ENCODE measurements at regions not wholly inside any gene's neighbourhood (a gene's known extent, or its start where the extent isn't known, plus 50 kb on each side); places are given as distances from the start of the nearest gene placed in this dataset.

- H3K36me3 ChIP-seq (ENCODE audit: control insufficient read depth in 4 of 4, insufficient read depth in 4 of 4, low read length in 4 of 4), result no peaks in the 10 kb centered on the region
- no peak overlapping the region for H3K27ac ChIP-seq (ENCODE audit: low read depth in 1 of 2, low read length in 1 of 2)
- DNase-seq (no peak), ATAC-seq (ENCODE audit: insufficient read depth, low FRiP score) (no peak)
- no peak overlapping the region for H3K4me3 ChIP-seq
- no peak for TF ChIP-seq CTCF (IDR thresholded peaks at IDR 0.05; ENCODE audit: control extremely low read depth, extremely low read depth)
- H3K9me3 ChIP-seq (ENCODE audit: control insufficient read depth in 4 of 4, insufficient read depth in 3 of 4, low read length in 3 of 4), result peaks cover 0 to 5% (median under 1%) of the 10 kb centered on the region in 4 donors
- no peak overlapping the region for H3K9ac ChIP-seq (ENCODE audit: insufficient read depth in 1 of 2, low read length in 2 of 2)
- no peaks in the 10 kb centered on the region for H3K4me1 ChIP-seq (ENCODE audit: control insufficient read depth in 5 of 5, insufficient read depth in 5 of 5, low read length in 5 of 5)
- H3K27me3 ChIP-seq (ENCODE audit: control insufficient read depth in 3 of 3, insufficient read depth in 3 of 3, low read length in 2 of 3), result no peaks in the 10 kb centered on the region
Measured at GRCh38 chr12:58710901-58711300, 209.4 kb downstream of the LRIG3 start.

- Histone ChIP-seq H3K36me3 (ENCODE audit: control insufficient read depth in 4 of 4, insufficient read depth in 4 of 4, low read length in 4 of 4) (no peaks in the 10 kb centered on the region), H3K4me1 (ENCODE audit: control insufficient read depth in 5 of 5, insufficient read depth in 5 of 5, low read length in 5 of 5) (no peaks in the 10 kb centered on the region), H3K9ac (ENCODE audit: insufficient read depth in 1 of 2, low read length in 2 of 2) (no peak overlapping the region), H3K4me3 (no peak overlapping the region), H3K27me3 (ENCODE audit: control insufficient read depth in 3 of 3, insufficient read depth in 3 of 3, low read length in 2 of 3) (no peaks in the 10 kb centered on the region), H3K27ac (ENCODE audit: low read depth in 1 of 2, low read length in 1 of 2) (no peak overlapping the region), H3K9me3 (ENCODE audit: control insufficient read depth in 4 of 4, insufficient read depth in 3 of 4, low read length in 3 of 4) (peaks cover 0 to 5% (median 0%) of the 10 kb centered on the region in 4 donors)
- 59 to 63% methylated on average over 4 of the region's 4 CpGs for WGBS, 2 donors
- peak in 1 of 3 donors; percentile 9 for DNase-seq
- no peak for TF ChIP-seq CTCF (IDR thresholded peaks at IDR 0.05; ENCODE audit: control extremely low read depth, extremely low read depth)
- no peak for ATAC-seq (ENCODE audit: insufficient read depth, low FRiP score)
Measured at GRCh38 chr12:58711974-58712373, 208.3 kb downstream of the LRIG3 start.

- no peak overlapping the region for H3K9ac ChIP-seq (ENCODE audit: insufficient read depth in 1 of 2, low read length in 2 of 2)
- H3K4me3 ChIP-seq, result no peak overlapping the region
- no peaks in the 10 kb centered on the region for H3K4me1 ChIP-seq (ENCODE audit: control insufficient read depth in 5 of 5, insufficient read depth in 5 of 5, low read length in 5 of 5)
- no peak for DNase-seq
- no peaks in the 10 kb centered on the region for H3K27me3 ChIP-seq (ENCODE audit: control insufficient read depth in 3 of 3, insufficient read depth in 3 of 3, low read length in 2 of 3)
- H3K36me3 ChIP-seq (ENCODE audit: control insufficient read depth in 4 of 4, insufficient read depth in 4 of 4, low read length in 4 of 4), result no peaks in the 10 kb centered on the region
- TF ChIP-seq CTCF (IDR thresholded peaks at IDR 0.05; ENCODE audit: control extremely low read depth, extremely low read depth), result no peak
- H3K9me3 ChIP-seq (ENCODE audit: control insufficient read depth in 4 of 4, insufficient read depth in 3 of 4, low read length in 3 of 4), result peaks cover 0 to 5% (median 0%) of the 10 kb centered on the region in 4 donors
- no peak for ATAC-seq (ENCODE audit: insufficient read depth, low FRiP score)
- H3K27ac ChIP-seq (ENCODE audit: low read depth in 1 of 2, low read length in 1 of 2), result no peak overlapping the region
- 80 to 90% methylated on average over 1 of the region's 1 CpG for WGBS, 2 donors
Measured at GRCh38 chr12:58712976-58713375, 207.3 kb downstream of the LRIG3 start.

- Histone ChIP-seq H3K36me3 (ENCODE audit: control insufficient read depth in 4 of 4, insufficient read depth in 4 of 4, low read length in 4 of 4) (no peaks in the 10 kb centered on the region), H3K4me3 (no peak overlapping the region), H3K27ac (ENCODE audit: low read depth in 1 of 2, low read length in 1 of 2) (no peak overlapping the region), H3K27me3 (ENCODE audit: control insufficient read depth in 3 of 3, insufficient read depth in 3 of 3, low read length in 2 of 3) (no peaks in the 10 kb centered on the region), H3K9ac (ENCODE audit: insufficient read depth in 1 of 2, low read length in 2 of 2) (no peak overlapping the region), H3K4me1 (ENCODE audit: control insufficient read depth in 5 of 5, insufficient read depth in 5 of 5, low read length in 5 of 5) (no peaks in the 10 kb centered on the region), H3K9me3 (ENCODE audit: control insufficient read depth in 4 of 4, insufficient read depth in 3 of 4, low read length in 3 of 4) (no peaks in the 10 kb centered on the region)
- TF ChIP-seq CTCF (IDR thresholded peaks at IDR 0.05; ENCODE audit: control extremely low read depth, extremely low read depth), result no peak
- DNase-seq (no peak), ATAC-seq (ENCODE audit: insufficient read depth, low FRiP score) (no peak)
- 81 to 96% methylated on average over 1 of the region's 1 CpG for WGBS, 2 donors
Measured at GRCh38 chr12:58719161-58719560, 201.1 kb downstream of the LRIG3 start.

Measured in lung (tissue), 11 donors.